H1 (cell line): ENCODE measurements at regions not wholly inside any gene's neighbourhood (a gene's known extent, or its start where the extent isn't known, plus 50 kb on each side); places are given as distances from the start of the nearest gene placed in this dataset.

Experiments
- CTCF ChIA-PET: fragments of 300-600 bp; sonication (Branson Sonifier 250); formaldehyde crosslinking; loops from one replicate; lab custom pipeline; 2021; ENCODE audit not compliant: partially characterized antibody; lab: Charles Lee
- POLR2A ChIA-PET: fragments of 300-600 bp; sonication (Branson Sonifier 250); formaldehyde crosslinking; loops from one replicate; lab custom pipeline; 2021; ENCODE audit warnings: inconsistent platforms; ENCODE audit not compliant: partially characterized antibody; lab: Charles Lee
- DNase-seq, 2 experiments: peaks; one replicate each; pipeline versions ENCODE4 v3.0.0 to v3.0.0-alpha.2; 2010 to 2022; ENCODE audit warnings: low spot score in 2 of 2, low read depth in 1 of 2, mixed read lengths in 1 of 2
- FAIRE-seq: peaks from 2 replicates; lab custom pipeline; 2011; peaks lifted over from hg19 to GRCh38; lab: Jason Lieb, UNC
- H2AFZ ChIP-seq: 2 replicates; pipeline ENCODE4 v1.8.1; 2012; ENCODE audit warnings: low read length, inconsistent platforms
- H2AK5ac ChIP-seq: 2 replicates; pipeline ENCODE4 v1.6.1; 2013; ENCODE audit warnings: low read depth, low read length
- H2BK120ac ChIP-seq: replicated peaks from 2 replicates; pipeline ENCODE3; 2013; ENCODE audit warnings: low read depth, low read length, inconsistent platforms
- H2BK12ac ChIP-seq: 2 replicates; pipeline ENCODE4 v1.6.1; 2013; ENCODE audit warnings: low read depth, low read length
- H2BK15ac ChIP-seq: 2 replicates; pipeline ENCODE4 v1.6.1; 2013; ENCODE audit warnings: low read length
- H2BK20ac ChIP-seq: 2 replicates; pipeline ENCODE4 v1.6.1; 2013; ENCODE audit warnings: low read length
- H2BK5ac ChIP-seq: 2 replicates; pipeline ENCODE4 v1.6.1; 2013; ENCODE audit warnings: low read depth, low read length
- H3K14ac ChIP-seq: 2 replicates; pipeline ENCODE4 v1.6.1; 2013; ENCODE audit warnings: inconsistent platforms; ENCODE audit not compliant: insufficient read length
- H3K18ac ChIP-seq: 2 replicates; pipeline ENCODE4 v1.6.1; 2013; ENCODE audit warnings: low read length; ENCODE audit errors: extremely low read depth
- H3K23ac ChIP-seq: 2 replicates; pipeline ENCODE4 v1.6.1; 2013; ENCODE audit warnings: inconsistent platforms; ENCODE audit not compliant: insufficient read length
- H3K23me2 ChIP-seq: 2 replicates; pipeline ENCODE4 v1.6.1; 2013; ENCODE audit warnings: low read depth, low read length
- H3K27ac ChIP-seq: 2 replicates; pipeline ENCODE4 v1.6.1; 2011; ENCODE audit warnings: low read depth, low read length, inconsistent platforms
- H3K27me3 ChIP-seq, 4 experiments: replicated peaks in 1 of 4; 1 replicate in 1 of 4; 2 replicates in 3 of 4; pipeline versions ENCODE4 v1.6.1 to v1.8.1; 2011 to 2013; ENCODE audit warnings: low read length in 3 of 4, mild to moderate bottlenecking in 3 of 4, inconsistent platforms in 2 of 4, mixed read lengths in 2 of 4, moderate library complexity in 1 of 4; ENCODE audit not compliant: control insufficient read depth in 3 of 4, insufficient read depth in 3 of 4; ENCODE audit errors: extremely low read depth in 1 of 4
- H3K36me3 ChIP-seq, 4 experiments: 2 replicates each; pipeline versions ENCODE4 v1.6.1 to v1.8.1; 2011 to 2013; ENCODE audit warnings: mild to moderate bottlenecking in 4 of 4, low read length in 3 of 4, moderate library complexity in 2 of 4, control low read depth in 1 of 4, inconsistent platforms in 1 of 4; ENCODE audit not compliant: insufficient read depth in 4 of 4, control insufficient read depth in 2 of 4
- H3K4ac ChIP-seq: replicated peaks from 2 replicates; pipeline ENCODE3; 2013; ENCODE audit warnings: low read length, low read depth, mixed read lengths, inconsistent platforms; ENCODE audit not compliant: insufficient read length
- H3K4me1 ChIP-seq, 4 experiments: replicated peaks in 1 of 4; 1 replicate in 1 of 4; 2 replicates in 3 of 4; pipeline versions ENCODE4 v1.6.1 to v1.8.1; 2011 to 2013; ENCODE audit warnings: low read length in 3 of 4, inconsistent platforms in 2 of 4, mixed read lengths in 1 of 4; ENCODE audit not compliant: insufficient read depth in 4 of 4, control insufficient read depth in 3 of 4
- H3K4me2 ChIP-seq, 2 experiments: 2 replicates each; pipeline versions ENCODE4 v1.6.1 to v1.8.1; 2011 to 2013; ENCODE audit warnings: low read depth in 2 of 2, low read length in 2 of 2, control low read depth in 1 of 2, inconsistent platforms in 1 of 2, mild to moderate bottlenecking in 1 of 2; ENCODE audit not compliant: insufficient read depth in 1 of 2
- H3K4me3 ChIP-seq, 4 experiments: fragments of 200-600, 300-600 bp in 1 of 4; sonication (generic), shearing (Covaris generic), sonication (Bioruptor Twin) in 1 of 4; 2 replicates each; pipeline versions ENCODE4 v1.5.1 to v1.8.1; 2011 to 2016; ENCODE audit warnings: low read length in 4 of 4, low read depth in 3 of 4, control low read depth in 2 of 4, inconsistent platforms in 2 of 4, mild to moderate bottlenecking in 2 of 4, mixed read lengths in 1 of 4, moderate library complexity in 1 of 4; ENCODE audit not compliant: insufficient read depth in 2 of 4; ENCODE audit errors: extremely low read depth in 1 of 4
- H3K56ac ChIP-seq: replicated peaks from 2 replicates; pipeline ENCODE3; 2013; ENCODE audit warnings: low read depth, mild to moderate bottlenecking, mixed read lengths, low read length, inconsistent platforms; ENCODE audit not compliant: insufficient read length
- H3K79me1 ChIP-seq: 2 replicates; pipeline ENCODE4 v1.6.1; 2013; ENCODE audit warnings: low read depth, low read length, control low read depth
- H3K79me2 ChIP-seq, 2 experiments: 2 replicates each; pipeline versions ENCODE4 v1.6.1 to v1.8.1; 2012 to 2013; ENCODE audit warnings: low read length in 2 of 2, mild to moderate bottlenecking in 2 of 2, inconsistent platforms in 1 of 2; ENCODE audit not compliant: insufficient read depth in 2 of 2, control insufficient read depth in 1 of 2
- H3K9ac ChIP-seq, 4 experiments: replicated peaks in 1 of 4; 1 replicate in 1 of 4; 2 replicates in 3 of 4; pipeline versions ENCODE4 v1.6.1 to v1.8.1; 2011 to 2013; ENCODE audit warnings: low read depth in 3 of 4, low read length in 3 of 4, control low read depth in 2 of 4, mild to moderate bottlenecking in 2 of 4, moderate library complexity in 2 of 4, inconsistent platforms in 1 of 4; ENCODE audit errors: extremely low read depth in 1 of 4
- H3K9me3 ChIP-seq, 2 experiments: 2 replicates each; pipeline versions ENCODE4 v1.6.1 to v1.8.1; 2012 to 2013; ENCODE audit warnings: mild to moderate bottlenecking in 2 of 2, moderate library complexity in 2 of 2, control low read depth in 1 of 2, inconsistent platforms in 1 of 2, low read depth in 1 of 2, low read length in 1 of 2, mixed read lengths in 1 of 2; ENCODE audit not compliant: insufficient read depth in 2 of 2
- H4K20me1 ChIP-seq, 2 experiments: replicated peaks in 1 of 2; 2 replicates each; pipeline versions ENCODE3 to v1.8.1; 2011 to 2013; ENCODE audit warnings: inconsistent platforms in 2 of 2, low read length in 2 of 2, mild to moderate bottlenecking in 1 of 2; ENCODE audit not compliant: insufficient read depth in 2 of 2, control insufficient read depth in 1 of 2
- H4K5ac ChIP-seq: 2 replicates; pipeline ENCODE4 v1.6.1; 2013; ENCODE audit warnings: low read length, low read depth, mixed read lengths, inconsistent platforms; ENCODE audit not compliant: insufficient read length
- H4K8ac ChIP-seq: 2 replicates; pipeline ENCODE4 v1.8.0; 2013; ENCODE audit warnings: mild to moderate bottlenecking, moderate library complexity, low read length, inconsistent platforms; ENCODE audit not compliant: insufficient read depth; ENCODE audit errors: extremely low read depth
- H4K91ac ChIP-seq: replicated peaks from 2 replicates; pipeline ENCODE3; 2013; ENCODE audit warnings: low read length, mixed read lengths, inconsistent platforms; ENCODE audit not compliant: insufficient read length
- RAD21 ChIP-seq, 2 experiments: IDR thresholded peaks in 1 of 2; conservative IDR thresholded peaks in 1 of 2; 2 replicates each; pipeline ENCODE4 v1.6.1; 2011; ENCODE audit warnings: low read depth in 2 of 2, low read length in 2 of 2, improper control_type of control experiment in 1 of 2, inconsistent platforms in 1 of 2, mild to moderate bottlenecking in 1 of 2, moderate library complexity in 1 of 2
- RFX5 ChIP-seq: IDR thresholded peaks from 2 replicates; pipeline ENCODE4 v1.6.1; 2011; ENCODE audit warnings: low read depth, low read length, improper control_type of control experiment, borderline replicate concordance
- TAF1 ChIP-seq: IDR thresholded peaks from 2 replicates; pipeline ENCODE4 v1.6.1; 2011; ENCODE audit warnings: mild to moderate bottlenecking, low read depth, low read length
- WGBS, 2 experiments: shearing (Covaris generic) in 1 of 2; methylation state at CpG; one replicate each; pipeline versions ENCODE4 v1.1.6 to v1.1.7; 2013 to 2015; ENCODE audit warnings: low lambda C conversion rate in 2 of 2, mixed read lengths in 2 of 2, inconsistent platforms in 1 of 2, low coverage in 1 of 2, missing lambda C conversion rate in 1 of 2; ENCODE audit not compliant: insufficient replicate concordance in 2 of 2, insufficient coverage in 1 of 2, insufficient read length in 1 of 2; ENCODE audit errors: extremely low coverage in 1 of 2, missing lambda C conversion rate in 1 of 2; 5-methylcytosine and 5-hydroxymethylcytosine counted together

DNA sequence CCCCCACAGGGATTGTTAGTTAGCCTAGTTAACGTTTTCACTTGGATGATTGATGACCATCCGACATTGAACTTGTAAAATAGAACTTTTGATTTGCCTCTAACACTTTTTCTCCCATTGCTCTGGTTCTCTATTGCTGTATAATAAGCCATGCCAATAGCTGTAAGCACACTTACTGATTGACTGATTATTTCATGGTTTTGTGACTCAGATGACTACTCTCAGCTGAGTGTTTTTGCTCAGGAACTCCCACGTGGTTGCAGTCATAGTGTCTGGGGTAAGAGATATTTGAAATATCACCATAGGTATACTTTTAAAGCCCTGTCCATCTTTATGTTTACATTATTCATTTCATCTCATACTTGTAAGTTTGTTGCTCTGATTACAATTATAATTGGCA lies 1285.5 kb downstream of the STIM2 start:
- Histone ChIP-seq H2BK20ac (no peak overlapping the region), H3K27me3 (no peaks in the 10 kb centered on the region), H3K18ac (no peak overlapping the region), H2AFZ (no peak overlapping the region), H2AK5ac (no peak overlapping the region), H3K4me2 (no peak overlapping the region), H4K91ac (no peak overlapping the region), H3K23ac (no peak overlapping the region), H3K4me3 (no peak overlapping the region), H2BK5ac (no peak overlapping the region), H3K27ac (no peak overlapping the region), H4K5ac (no peak overlapping the region), H3K9ac (no peak overlapping the region), H4K8ac (no peak overlapping the region), H3K79me1 (no peaks in the 10 kb centered on the region), H2BK15ac (no peak overlapping the region), H3K56ac (no peak overlapping the region), H3K4ac (no peak overlapping the region), H3K23me2 (no peaks in the 10 kb centered on the region; the same call in 1 of the 2 replicates), H3K79me2 (no peaks in the 10 kb centered on the region), H3K9me3 (no peaks in the 10 kb centered on the region), H3K14ac (no peak overlapping the region), H3K4me1 (no peaks in the 10 kb centered on the region), H3K36me3 (no peaks in the 10 kb centered on the region), H2BK12ac (no peak overlapping the region), H2BK120ac (no peak overlapping the region), H4K20me1 (peaks cover 0 to 1% of the 10 kb centered on the region in 2 experiments)
- no peak for TF ChIP-seq TAF1
- no peak for TF ChIP-seq RAD21 (IDR thresholded peaks at IDR 0.05 in 1 of 2, conservative IDR thresholded peaks at IDR 0.05 in 1 of 2; ENCODE audit: low read depth in 2 of 2, low read length in 2 of 2)
- no peak for TF ChIP-seq RFX5
- POLR2A ChIA-PET = no interaction called here
- FAIRE-seq (no peak), DNase-seq (no peak)
- CTCF ChIA-PET = no interaction called here
- 88% methylated on average over 3 of the region's 3 CpGs; no CpG with 5 or more reads in 1 of the 2 experiments for WGBS, 2 experiments
